ENCODE measurements at regions not wholly inside any gene's neighbourhood (a gene's known extent, or its start where the extent isn't known, plus 50 kb on each side); places are given as distances from the start of the nearest gene placed in this dataset.

DNA sequence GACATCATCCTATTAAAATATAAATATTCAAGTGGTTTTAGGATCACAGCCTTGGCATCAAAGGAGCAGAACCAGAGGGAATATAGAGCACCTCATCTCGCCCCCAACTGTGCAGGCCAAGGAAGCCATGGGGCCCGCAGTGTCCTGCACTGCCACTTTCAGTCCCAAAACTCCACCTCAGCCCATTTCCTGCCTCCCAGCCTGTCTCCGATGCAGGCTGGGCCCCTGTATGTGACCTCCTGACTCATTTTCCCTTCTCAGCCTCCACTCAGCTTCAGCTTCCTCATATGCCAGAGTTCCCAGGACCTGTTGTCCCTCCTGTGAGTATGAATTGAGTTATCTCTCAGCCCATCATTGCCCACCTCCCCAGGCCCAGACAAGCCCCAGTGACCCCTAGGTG is 72.9 kb upstream of the GLI2 start:
- TF ChIP-seq, protein P1, sequence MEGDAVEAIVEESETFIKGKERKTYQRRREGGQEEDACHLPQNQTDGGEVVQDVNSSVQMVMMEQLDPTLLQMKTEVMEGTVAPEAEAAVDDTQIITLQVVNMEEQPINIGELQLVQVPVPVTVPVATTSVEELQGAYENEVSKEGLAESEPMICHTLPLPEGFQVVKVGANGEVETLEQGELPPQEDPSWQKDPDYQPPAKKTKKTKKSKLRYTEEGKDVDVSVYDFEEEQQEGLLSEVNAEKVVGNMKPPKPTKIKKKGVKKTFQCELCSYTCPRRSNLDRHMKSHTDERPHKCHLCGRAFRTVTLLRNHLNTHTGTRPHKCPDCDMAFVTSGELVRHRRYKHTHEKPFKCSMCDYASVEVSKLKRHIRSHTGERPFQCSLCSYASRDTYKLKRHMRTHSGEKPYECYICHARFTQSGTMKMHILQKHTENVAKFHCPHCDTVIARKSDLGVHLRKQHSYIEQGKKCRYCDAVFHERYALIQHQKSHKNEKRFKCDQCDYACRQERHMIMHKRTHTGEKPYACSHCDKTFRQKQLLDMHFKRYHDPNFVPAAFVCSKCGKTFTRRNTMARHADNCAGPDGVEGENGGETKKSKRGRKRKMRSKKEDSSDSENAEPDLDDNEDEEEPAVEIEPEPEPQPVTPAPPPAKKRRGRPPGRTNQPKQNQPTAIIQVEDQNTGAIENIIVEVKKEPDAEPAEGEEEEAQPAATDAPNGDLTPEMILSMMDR (IDR thresholded peaks at IDR 0.05; ENCODE audit: low read length): no peak
- no peak for TF ChIP-seq EZH2 (IDR thresholded peaks at IDR 0.05; ENCODE audit: borderline replicate concordance, low read length)
- Histone ChIP-seq H3K27me3 (ENCODE audit: insufficient read depth, low read length) (no peaks in the 10 kb centered on the region; the same call in none of the 2 replicates), H3K9ac (ENCODE audit: low read length) (no peak overlapping the region), H3K36me3 (ENCODE audit: insufficient read depth, low read length) (no peaks in the 10 kb centered on the region), H3K4me3 (ENCODE audit: low read depth, low read length, poor library complexity, severe bottlenecking) (no peak overlapping the region), H4K20me1 (ENCODE audit: insufficient read depth, low read length) (no peaks in the 10 kb centered on the region), H3K4me2 (ENCODE audit: low read length) (no peak overlapping the region), H3F3A (ENCODE audit: insufficient read depth, low read length) (no peaks in the 10 kb centered on the region), H3K27ac (ENCODE audit: low read depth, low read length, poor library complexity, severe bottlenecking) (no peak overlapping the region), H2AFZ (ENCODE audit: low read length) (no peak overlapping the region), H3K4me1 (ENCODE audit: insufficient read depth, low read length, severe bottlenecking) (no peaks in the 10 kb centered on the region), H3K79me2 (ENCODE audit: insufficient read depth, low read length) (no peaks in the 10 kb centered on the region), H3K9me3 (ENCODE audit: low read length) (peaks cover 5% of the 10 kb centered on the region; the same call in 1 of the 2 replicates), H3K9me2 (ENCODE audit: low read depth, low read length) (no peaks in the 10 kb centered on the region)

DNA sequence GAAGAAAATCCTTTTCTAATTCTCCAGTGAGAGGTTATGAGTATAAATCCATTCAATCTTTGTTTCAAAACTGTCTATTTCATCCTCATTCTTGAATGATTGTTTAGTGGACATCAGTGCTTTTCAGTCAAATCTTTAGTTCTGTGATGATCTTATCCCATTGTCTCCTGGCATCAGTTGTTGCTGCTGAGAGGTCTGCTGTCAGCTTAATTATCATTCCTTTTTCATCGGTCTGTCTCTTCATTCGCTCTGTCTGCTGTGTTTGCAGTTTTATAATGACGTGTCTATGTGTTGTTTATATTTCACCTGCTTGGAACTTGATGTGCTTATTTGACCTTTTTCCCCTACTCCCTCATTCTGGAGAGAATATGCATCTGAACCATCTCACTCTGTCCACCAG is 69.2 kb upstream of the GLI2 start:
- TF ChIP-seq, protein P1 (IDR thresholded peaks at IDR 0.05; ENCODE audit: low read length): no peak
- TF ChIP-seq EZH2 (IDR thresholded peaks at IDR 0.05; ENCODE audit: borderline replicate concordance, low read length): no peak
- Histone ChIP-seq H3K9me2 (ENCODE audit: low read depth, low read length) (no peaks in the 10 kb centered on the region), H3K4me3 (ENCODE audit: low read depth, low read length, poor library complexity, severe bottlenecking) (no peak overlapping the region), H3F3A (ENCODE audit: insufficient read depth, low read length) (no peaks in the 10 kb centered on the region), H3K9ac (ENCODE audit: low read length) (no peak overlapping the region), H3K27ac (ENCODE audit: low read depth, low read length, poor library complexity, severe bottlenecking) (no peak overlapping the region), H3K4me1 (ENCODE audit: insufficient read depth, low read length, severe bottlenecking) (no peaks in the 10 kb centered on the region), H3K9me3 (ENCODE audit: low read length) (peaks cover 5% of the 10 kb centered on the region; the same call in 1 of the 2 replicates), H3K4me2 (ENCODE audit: low read length) (no peak overlapping the region), H2AFZ (ENCODE audit: low read length) (no peak overlapping the region), H3K27me3 (ENCODE audit: insufficient read depth, low read length) (no peaks in the 10 kb centered on the region; the same call in 1 of the 2 replicates), H3K79me2 (ENCODE audit: insufficient read depth, low read length) (no peaks in the 10 kb centered on the region), H3K36me3 (ENCODE audit: insufficient read depth, low read length) (no peaks in the 10 kb centered on the region), H4K20me1 (ENCODE audit: insufficient read depth, low read length) (no peaks in the 10 kb centered on the region)

- H3K9ac ChIP-seq (ENCODE audit: low read length): no peak overlapping the region
- no peaks in the 10 kb centered on the region for H3K79me2 ChIP-seq (ENCODE audit: insufficient read depth, low read length)
- no peak overlapping the region for H2AFZ ChIP-seq (ENCODE audit: low read length)
- H4K20me1 ChIP-seq (ENCODE audit: insufficient read depth, low read length): no peaks in the 10 kb centered on the region
- no peaks in the 10 kb centered on the region for H3K36me3 ChIP-seq (ENCODE audit: insufficient read depth, low read length)
- H3K4me1 ChIP-seq (ENCODE audit: insufficient read depth, low read length, severe bottlenecking): no peaks in the 10 kb centered on the region
- no peak overlapping the region for H3K4me3 ChIP-seq (ENCODE audit: low read depth, low read length, poor library complexity, severe bottlenecking)
- no peak overlapping the region for H3K4me2 ChIP-seq (ENCODE audit: low read length)
- TF ChIP-seq, protein P1 (IDR thresholded peaks at IDR 0.05; ENCODE audit: low read length): no peak
- TF ChIP-seq EZH2 (IDR thresholded peaks at IDR 0.05; ENCODE audit: borderline replicate concordance, low read length): no peak
- H3K9me3 ChIP-seq (ENCODE audit: low read length): peaks cover 5% of the 10 kb centered on the region; the same call in 1 of the 2 replicates
- no peak overlapping the region for H3K27ac ChIP-seq (ENCODE audit: low read depth, low read length, poor library complexity, severe bottlenecking)
- H3K27me3 ChIP-seq (ENCODE audit: insufficient read depth, low read length): no peaks in the 10 kb centered on the region; the same call in 1 of the 2 replicates
- H3K9me2 ChIP-seq (ENCODE audit: low read depth, low read length): no peaks in the 10 kb centered on the region
- H3F3A ChIP-seq (ENCODE audit: insufficient read depth, low read length): no peaks in the 10 kb centered on the region
Measured at GRCh38 chr2:120667981-120668380, 67.7 kb upstream of the GLI2 start.

All from OCI-LY1 (cell line).